WTC11 (cell line): ENCODE measurements at regions not wholly inside any gene's neighbourhood (a gene's known extent, or its start where the extent isn't known, plus 50 kb on each side); places are given as distances from the start of the nearest gene placed in this dataset.

Experiments
- CBFB ChIP-seq: sonication (generic); formaldehyde crosslinking; IDR thresholded peaks from 2 replicates; pipeline ENCODE4 v1.8.1; 2022; ENCODE audit warnings: mild to moderate bottlenecking, low read depth, missing genetic modification reagents
- FOXK1 ChIP-seq: sonication (generic); formaldehyde crosslinking; IDR thresholded peaks from 2 replicates; pipeline ENCODE4 v1.8.0; 2022; ENCODE audit warnings: mild to moderate bottlenecking, moderate library complexity, missing genetic modification reagents
- GABPB1 ChIP-seq: sonication (generic); formaldehyde crosslinking; IDR thresholded peaks from 2 replicates; pipeline ENCODE4 v1.8.1; 2023; ENCODE audit warnings: mild to moderate bottlenecking, missing genetic modification reagents
- NR3C1 ChIP-seq: sonication (generic); formaldehyde crosslinking; conservative IDR thresholded peaks from 2 replicates; pipeline ENCODE4 v1.8.1; 2023; ENCODE audit warnings: low read depth, mild to moderate bottlenecking, missing genetic modification reagents
- TEAD1 ChIP-seq: sonication (generic); formaldehyde crosslinking; IDR thresholded peaks from 2 replicates; pipeline ENCODE4 v1.8.0; 2022; ENCODE audit warnings: mild to moderate bottlenecking, missing genetic modification reagents
- ZNF138 ChIP-seq: sonication (generic); formaldehyde crosslinking; conservative IDR thresholded peaks from 2 replicates; pipeline ENCODE4 v1.8.1; 2022; ENCODE audit warnings: mild to moderate bottlenecking, moderate library complexity, missing genetic modification reagents
- TF ChIP-seq, protein P1 (sequence below): sonication (generic); formaldehyde crosslinking; IDR thresholded peaks from 2 replicates; pipeline ENCODE4 v1.8.1; 2022; ENCODE audit warnings: mild to moderate bottlenecking, missing genetic modification reagents, moderate library complexity, borderline replicate concordance
- TF ChIP-seq, protein P2 (sequence below): sonication (generic); formaldehyde crosslinking; IDR thresholded peaks from 2 replicates; pipeline ENCODE4 v1.8.1; 2022; ENCODE audit warnings: low read depth, missing genetic modification reagents, borderline replicate concordance
- TF ChIP-seq, protein P3 (sequence below): sonication (generic); formaldehyde crosslinking; IDR thresholded peaks from 2 replicates; pipeline ENCODE4 v1.8.0; 2022; ENCODE audit warnings: mild to moderate bottlenecking, missing genetic modification reagents
- TF ChIP-seq, protein P4 (sequence below): sonication (generic); formaldehyde crosslinking; IDR thresholded peaks from 2 replicates; pipeline ENCODE4 v1.8.0; 2022; ENCODE audit warnings: mild to moderate bottlenecking, missing genetic modification reagents
- TF ChIP-seq, protein P5 (sequence below): fragments of 200-600 bp; IDR thresholded peaks from 2 replicates; pipeline ENCODE4 v1.8.0; 2022; ENCODE audit warnings: antibody characterized with exemption
- TF ChIP-seq, protein P6 (sequence below): sonication (generic); formaldehyde crosslinking; IDR thresholded peaks from 2 replicates; pipeline ENCODE4 v1.8.1; 2023; ENCODE audit warnings: mild to moderate bottlenecking, missing genetic modification reagents
- TF ChIP-seq, protein P7 (sequence below): fragments of 250-450 bp; sonication (Bioruptor Pico); IDR thresholded peaks from 2 replicates; pipeline ENCODE4 v1.9.0; 2021; ENCODE audit warnings: mild to moderate bottlenecking

DNA sequence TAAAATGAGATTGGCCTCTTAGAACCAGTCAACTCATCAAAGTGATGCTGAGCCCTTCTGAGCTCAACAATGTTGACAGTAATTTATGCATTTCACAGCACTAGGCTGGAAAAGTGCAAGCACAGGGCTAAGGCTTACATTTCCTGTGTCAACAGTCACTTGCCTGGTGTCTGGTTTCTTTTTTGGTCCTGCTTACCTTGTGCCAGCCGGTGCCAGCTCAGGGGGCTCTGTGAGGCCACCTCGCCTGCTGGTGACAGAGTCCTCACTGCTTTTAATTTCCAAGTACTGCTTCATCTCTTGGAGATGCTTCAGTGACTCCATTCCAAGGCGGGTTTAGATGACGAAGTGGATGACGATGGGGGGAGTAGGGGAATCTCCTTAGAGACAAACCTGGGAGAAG lies 53.1 kb upstream of the KCNA1 start:
- no peak for TF ChIP-seq CBFB (CRISPR knock-in tag)
- TF ChIP-seq GABPB1 (CRISPR knock-in tag) = no peak
- TF ChIP-seq, protein P1, sequence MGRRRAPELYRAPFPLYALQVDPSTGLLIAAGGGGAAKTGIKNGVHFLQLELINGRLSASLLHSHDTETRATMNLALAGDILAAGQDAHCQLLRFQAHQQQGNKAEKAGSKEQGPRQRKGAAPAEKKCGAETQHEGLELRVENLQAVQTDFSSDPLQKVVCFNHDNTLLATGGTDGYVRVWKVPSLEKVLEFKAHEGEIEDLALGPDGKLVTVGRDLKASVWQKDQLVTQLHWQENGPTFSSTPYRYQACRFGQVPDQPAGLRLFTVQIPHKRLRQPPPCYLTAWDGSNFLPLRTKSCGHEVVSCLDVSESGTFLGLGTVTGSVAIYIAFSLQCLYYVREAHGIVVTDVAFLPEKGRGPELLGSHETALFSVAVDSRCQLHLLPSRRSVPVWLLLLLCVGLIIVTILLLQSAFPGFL (CRISPR knock-in tag) = no peak
- TF ChIP-seq, protein P2, sequence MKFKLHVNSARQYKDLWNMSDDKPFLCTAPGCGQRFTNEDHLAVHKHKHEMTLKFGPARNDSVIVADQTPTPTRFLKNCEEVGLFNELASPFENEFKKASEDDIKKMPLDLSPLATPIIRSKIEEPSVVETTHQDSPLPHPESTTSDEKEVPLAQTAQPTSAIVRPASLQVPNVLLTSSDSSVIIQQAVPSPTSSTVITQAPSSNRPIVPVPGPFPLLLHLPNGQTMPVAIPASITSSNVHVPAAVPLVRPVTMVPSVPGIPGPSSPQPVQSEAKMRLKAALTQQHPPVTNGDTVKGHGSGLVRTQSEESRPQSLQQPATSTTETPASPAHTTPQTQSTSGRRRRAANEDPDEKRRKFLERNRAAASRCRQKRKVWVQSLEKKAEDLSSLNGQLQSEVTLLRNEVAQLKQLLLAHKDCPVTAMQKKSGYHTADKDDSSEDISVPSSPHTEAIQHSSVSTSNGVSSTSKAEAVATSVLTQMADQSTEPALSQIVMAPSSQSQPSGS (CRISPR knock-in tag) = no peak
- no peak for TF ChIP-seq FOXK1 (CRISPR knock-in tag)
- TF ChIP-seq, protein P3, sequence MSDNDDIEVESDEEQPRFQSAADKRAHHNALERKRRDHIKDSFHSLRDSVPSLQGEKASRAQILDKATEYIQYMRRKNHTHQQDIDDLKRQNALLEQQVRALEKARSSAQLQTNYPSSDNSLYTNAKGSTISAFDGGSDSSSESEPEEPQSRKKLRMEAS = no peak
- no peak for TF ChIP-seq NR3C1
- TF ChIP-seq, protein P4, sequence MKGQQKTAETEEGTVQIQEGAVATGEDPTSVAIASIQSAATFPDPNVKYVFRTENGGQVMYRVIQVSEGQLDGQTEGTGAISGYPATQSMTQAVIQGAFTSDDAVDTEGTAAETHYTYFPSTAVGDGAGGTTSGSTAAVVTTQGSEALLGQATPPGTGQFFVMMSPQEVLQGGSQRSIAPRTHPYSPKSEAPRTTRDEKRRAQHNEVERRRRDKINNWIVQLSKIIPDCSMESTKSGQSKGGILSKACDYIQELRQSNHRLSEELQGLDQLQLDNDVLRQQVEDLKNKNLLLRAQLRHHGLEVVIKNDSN (CRISPR knock-in tag) = no peak
- TF ChIP-seq, protein P5, sequence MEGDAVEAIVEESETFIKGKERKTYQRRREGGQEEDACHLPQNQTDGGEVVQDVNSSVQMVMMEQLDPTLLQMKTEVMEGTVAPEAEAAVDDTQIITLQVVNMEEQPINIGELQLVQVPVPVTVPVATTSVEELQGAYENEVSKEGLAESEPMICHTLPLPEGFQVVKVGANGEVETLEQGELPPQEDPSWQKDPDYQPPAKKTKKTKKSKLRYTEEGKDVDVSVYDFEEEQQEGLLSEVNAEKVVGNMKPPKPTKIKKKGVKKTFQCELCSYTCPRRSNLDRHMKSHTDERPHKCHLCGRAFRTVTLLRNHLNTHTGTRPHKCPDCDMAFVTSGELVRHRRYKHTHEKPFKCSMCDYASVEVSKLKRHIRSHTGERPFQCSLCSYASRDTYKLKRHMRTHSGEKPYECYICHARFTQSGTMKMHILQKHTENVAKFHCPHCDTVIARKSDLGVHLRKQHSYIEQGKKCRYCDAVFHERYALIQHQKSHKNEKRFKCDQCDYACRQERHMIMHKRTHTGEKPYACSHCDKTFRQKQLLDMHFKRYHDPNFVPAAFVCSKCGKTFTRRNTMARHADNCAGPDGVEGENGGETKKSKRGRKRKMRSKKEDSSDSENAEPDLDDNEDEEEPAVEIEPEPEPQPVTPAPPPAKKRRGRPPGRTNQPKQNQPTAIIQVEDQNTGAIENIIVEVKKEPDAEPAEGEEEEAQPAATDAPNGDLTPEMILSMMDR = no peak
- no peak for TF ChIP-seq TEAD1 (CRISPR knock-in tag)
- TF ChIP-seq, protein P6, sequence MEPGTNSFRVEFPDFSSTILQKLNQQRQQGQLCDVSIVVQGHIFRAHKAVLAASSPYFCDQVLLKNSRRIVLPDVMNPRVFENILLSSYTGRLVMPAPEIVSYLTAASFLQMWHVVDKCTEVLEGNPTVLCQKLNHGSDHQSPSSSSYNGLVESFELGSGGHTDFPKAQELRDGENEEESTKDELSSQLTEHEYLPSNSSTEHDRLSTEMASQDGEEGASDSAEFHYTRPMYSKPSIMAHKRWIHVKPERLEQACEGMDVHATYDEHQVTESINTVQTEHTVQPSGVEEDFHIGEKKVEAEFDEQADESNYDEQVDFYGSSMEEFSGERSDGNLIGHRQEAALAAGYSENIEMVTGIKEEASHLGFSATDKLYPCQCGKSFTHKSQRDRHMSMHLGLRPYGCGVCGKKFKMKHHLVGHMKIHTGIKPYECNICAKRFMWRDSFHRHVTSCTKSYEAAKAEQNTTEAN (CRISPR knock-in tag) = no peak
- TF ChIP-seq, protein P7, sequence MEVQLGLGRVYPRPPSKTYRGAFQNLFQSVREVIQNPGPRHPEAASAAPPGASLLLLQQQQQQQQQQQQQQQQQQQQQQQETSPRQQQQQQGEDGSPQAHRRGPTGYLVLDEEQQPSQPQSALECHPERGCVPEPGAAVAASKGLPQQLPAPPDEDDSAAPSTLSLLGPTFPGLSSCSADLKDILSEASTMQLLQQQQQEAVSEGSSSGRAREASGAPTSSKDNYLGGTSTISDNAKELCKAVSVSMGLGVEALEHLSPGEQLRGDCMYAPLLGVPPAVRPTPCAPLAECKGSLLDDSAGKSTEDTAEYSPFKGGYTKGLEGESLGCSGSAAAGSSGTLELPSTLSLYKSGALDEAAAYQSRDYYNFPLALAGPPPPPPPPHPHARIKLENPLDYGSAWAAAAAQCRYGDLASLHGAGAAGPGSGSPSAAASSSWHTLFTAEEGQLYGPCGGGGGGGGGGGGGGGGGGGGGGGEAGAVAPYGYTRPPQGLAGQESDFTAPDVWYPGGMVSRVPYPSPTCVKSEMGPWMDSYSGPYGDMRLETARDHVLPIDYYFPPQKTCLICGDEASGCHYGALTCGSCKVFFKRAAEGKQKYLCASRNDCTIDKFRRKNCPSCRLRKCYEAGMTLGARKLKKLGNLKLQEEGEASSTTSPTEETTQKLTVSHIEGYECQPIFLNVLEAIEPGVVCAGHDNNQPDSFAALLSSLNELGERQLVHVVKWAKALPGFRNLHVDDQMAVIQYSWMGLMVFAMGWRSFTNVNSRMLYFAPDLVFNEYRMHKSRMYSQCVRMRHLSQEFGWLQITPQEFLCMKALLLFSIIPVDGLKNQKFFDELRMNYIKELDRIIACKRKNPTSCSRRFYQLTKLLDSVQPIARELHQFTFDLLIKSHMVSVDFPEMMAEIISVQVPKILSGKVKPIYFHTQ (CRISPR knock-in tag) = no peak
- no peak for TF ChIP-seq ZNF138 (CRISPR knock-in tag)
